ENCODE measurements at regions not wholly inside any gene's neighbourhood (a gene's known extent, or its start where the extent isn't known, plus 50 kb on each side); places are given as distances from the start of the nearest gene placed in this dataset.

DNA sequence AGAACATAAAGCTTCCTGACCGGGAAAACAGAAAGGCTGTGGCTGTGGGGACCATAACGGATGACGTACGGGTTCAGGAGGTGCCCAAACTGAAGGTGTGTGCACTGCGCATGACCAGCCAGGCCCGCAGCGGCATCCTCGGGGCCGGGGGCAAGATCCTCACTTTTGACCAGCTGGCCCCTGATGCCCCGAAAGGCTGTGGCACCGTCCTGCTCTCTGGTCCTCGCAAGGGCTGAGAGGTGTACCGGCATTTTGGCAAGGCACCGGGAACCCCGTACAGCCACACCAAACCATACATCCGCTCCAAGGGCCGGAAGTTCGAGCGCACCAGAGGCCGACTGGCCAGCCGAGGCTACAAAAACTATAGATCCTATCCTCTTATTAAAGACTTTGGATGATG, 179.3 kb downstream of the PTN start:
- Histone ChIP-seq H3K4me3 (ENCODE audit: low read depth in 1 of 3, low read length in 3 of 3) (no peak overlapping the region), H3K27me3 (ENCODE audit: control insufficient read depth in 4 of 4, insufficient read depth in 4 of 4, low read length in 3 of 4) (peaks cover 0 to 3% (median 0%) of the 10 kb centered on the region in 4 donors), H3K36me3 (ENCODE audit: control insufficient read depth in 4 of 4, insufficient read depth in 3 of 4, low read depth in 1 of 4, low read length in 3 of 4) (no peaks in the 10 kb centered on the region), H3K4me1 (ENCODE audit: control insufficient read depth in 4 of 4, insufficient read depth in 4 of 4, low read length in 3 of 4) (no peaks in the 10 kb centered on the region), H3K9ac (ENCODE audit: low read depth in 1 of 2, low read length in 2 of 2) (no peak overlapping the region), H3K27ac (ENCODE audit: low read depth in 1 of 2, low read length in 2 of 2) (no peak overlapping the region), H3K9me3 (ENCODE audit: control insufficient read depth in 4 of 4, low read length in 3 of 4) (no peaks in the 10 kb centered on the region)
- TF ChIP-seq RXRA (IDR thresholded peaks at IDR 0.05) = no peak
- TF ChIP-seq, protein P1, sequence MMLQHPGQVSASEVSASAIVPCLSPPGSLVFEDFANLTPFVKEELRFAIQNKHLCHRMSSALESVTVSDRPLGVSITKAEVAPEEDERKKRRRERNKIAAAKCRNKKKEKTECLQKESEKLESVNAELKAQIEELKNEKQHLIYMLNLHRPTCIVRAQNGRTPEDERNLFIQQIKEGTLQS (IDR thresholded peaks at IDR 0.05) = no peak
- TF ChIP-seq YY1 (IDR thresholded peaks at IDR 0.05) = no peak
- TF ChIP-seq JUND (IDR thresholded peaks at IDR 0.05) = no peak
- no peak for TF ChIP-seq FOXA2 (IDR thresholded peaks at IDR 0.05)
- TF ChIP-seq, protein P2, sequence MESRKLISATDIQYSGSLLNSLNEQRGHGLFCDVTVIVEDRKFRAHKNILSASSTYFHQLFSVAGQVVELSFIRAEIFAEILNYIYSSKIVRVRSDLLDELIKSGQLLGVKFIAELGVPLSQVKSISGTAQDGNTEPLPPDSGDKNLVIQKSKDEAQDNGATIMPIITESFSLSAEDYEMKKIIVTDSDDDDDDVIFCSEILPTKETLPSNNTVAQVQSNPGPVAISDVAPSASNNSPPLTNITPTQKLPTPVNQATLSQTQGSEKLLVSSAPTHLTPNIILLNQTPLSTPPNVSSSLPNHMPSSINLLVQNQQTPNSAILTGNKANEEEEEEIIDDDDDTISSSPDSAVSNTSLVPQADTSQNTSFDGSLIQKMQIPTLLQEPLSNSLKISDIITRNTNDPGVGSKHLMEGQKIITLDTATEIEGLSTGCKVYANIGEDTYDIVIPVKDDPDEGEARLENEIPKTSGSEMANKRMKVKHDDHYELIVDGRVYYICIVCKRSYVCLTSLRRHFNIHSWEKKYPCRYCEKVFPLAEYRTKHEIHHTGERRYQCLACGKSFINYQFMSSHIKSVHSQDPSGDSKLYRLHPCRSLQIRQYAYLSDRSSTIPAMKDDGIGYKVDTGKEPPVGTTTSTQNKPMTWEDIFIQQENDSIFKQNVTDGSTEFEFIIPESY (IDR thresholded peaks at IDR 0.05) = no peak
- TF ChIP-seq GABPA (IDR thresholded peaks at IDR 0.05 in 1 of 2, conservative IDR thresholded peaks at IDR 0.05 in 1 of 2) = no peak
- TF ChIP-seq RAD21 (IDR thresholded peaks at IDR 0.05) = no peak
- TF ChIP-seq SP1 (IDR thresholded peaks at IDR 0.05) = no peak
- TF ChIP-seq HNF4G (IDR thresholded peaks at IDR 0.05) = no peak
- no peak for TF ChIP-seq TAF1 (conservative IDR thresholded peaks at IDR 0.05)
- TF ChIP-seq NR2F2 (IDR thresholded peaks at IDR 0.05) = no peak
- TF ChIP-seq EGR1 (IDR thresholded peaks at IDR 0.05; ENCODE audit: low read depth in 2 of 2) = no peak
- WGBS = 94% methylated on average over 21 of the region's 21 CpGs
- no peak for DNase-seq (ENCODE audit: low spot score)

DNA sequence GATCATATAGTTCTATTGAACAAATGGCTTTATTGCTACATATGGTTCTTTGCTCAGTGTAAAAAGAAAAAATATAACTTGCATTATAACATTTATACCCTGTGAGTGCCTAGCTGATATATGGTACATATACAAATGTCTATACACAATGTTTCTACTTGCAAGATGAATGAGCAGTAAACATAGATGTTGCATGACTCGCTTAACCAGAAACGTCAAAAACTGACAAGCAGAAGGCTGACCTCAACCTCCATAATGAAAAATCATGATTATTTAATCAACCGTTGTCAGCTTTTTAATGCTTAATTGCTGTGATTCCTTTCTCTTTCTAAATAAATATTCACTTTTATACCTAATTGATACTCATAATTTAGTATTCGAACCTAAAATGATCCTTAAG, 183.3 kb downstream of the PTN start:
- Histone ChIP-seq H3K9me3 (ENCODE audit: control insufficient read depth in 4 of 4, low read length in 3 of 4) (no peaks in the 10 kb centered on the region), H3K27ac (ENCODE audit: low read depth in 1 of 2, low read length in 2 of 2) (no peak overlapping the region), H3K4me3 (ENCODE audit: low read depth in 1 of 3, low read length in 3 of 3) (no peak overlapping the region), H3K4me1 (ENCODE audit: control insufficient read depth in 4 of 4, insufficient read depth in 4 of 4, low read length in 3 of 4) (no peaks in the 10 kb centered on the region), H3K27me3 (ENCODE audit: control insufficient read depth in 4 of 4, insufficient read depth in 4 of 4, low read length in 3 of 4) (peaks cover 0 to under 1% (median 0%) of the 10 kb centered on the region in 4 donors), H3K9ac (ENCODE audit: low read depth in 1 of 2, low read length in 2 of 2) (no peak overlapping the region), H3K36me3 (ENCODE audit: control insufficient read depth in 4 of 4, insufficient read depth in 3 of 4, low read depth in 1 of 4, low read length in 3 of 4) (no peaks in the 10 kb centered on the region)
- WGBS = 73% methylated on average over 4 of the region's 4 CpGs
- TF ChIP-seq, protein P3, sequence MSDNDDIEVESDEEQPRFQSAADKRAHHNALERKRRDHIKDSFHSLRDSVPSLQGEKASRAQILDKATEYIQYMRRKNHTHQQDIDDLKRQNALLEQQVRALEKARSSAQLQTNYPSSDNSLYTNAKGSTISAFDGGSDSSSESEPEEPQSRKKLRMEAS (IDR thresholded peaks at IDR 0.05) = no peak
- no peak for TF ChIP-seq SP1 (IDR thresholded peaks at IDR 0.05)
- no peak for TF ChIP-seq NR2F2 (IDR thresholded peaks at IDR 0.05)
- TF ChIP-seq EGR1 (IDR thresholded peaks at IDR 0.05; ENCODE audit: low read depth in 2 of 2) = no peak
- TF ChIP-seq, protein P4, sequence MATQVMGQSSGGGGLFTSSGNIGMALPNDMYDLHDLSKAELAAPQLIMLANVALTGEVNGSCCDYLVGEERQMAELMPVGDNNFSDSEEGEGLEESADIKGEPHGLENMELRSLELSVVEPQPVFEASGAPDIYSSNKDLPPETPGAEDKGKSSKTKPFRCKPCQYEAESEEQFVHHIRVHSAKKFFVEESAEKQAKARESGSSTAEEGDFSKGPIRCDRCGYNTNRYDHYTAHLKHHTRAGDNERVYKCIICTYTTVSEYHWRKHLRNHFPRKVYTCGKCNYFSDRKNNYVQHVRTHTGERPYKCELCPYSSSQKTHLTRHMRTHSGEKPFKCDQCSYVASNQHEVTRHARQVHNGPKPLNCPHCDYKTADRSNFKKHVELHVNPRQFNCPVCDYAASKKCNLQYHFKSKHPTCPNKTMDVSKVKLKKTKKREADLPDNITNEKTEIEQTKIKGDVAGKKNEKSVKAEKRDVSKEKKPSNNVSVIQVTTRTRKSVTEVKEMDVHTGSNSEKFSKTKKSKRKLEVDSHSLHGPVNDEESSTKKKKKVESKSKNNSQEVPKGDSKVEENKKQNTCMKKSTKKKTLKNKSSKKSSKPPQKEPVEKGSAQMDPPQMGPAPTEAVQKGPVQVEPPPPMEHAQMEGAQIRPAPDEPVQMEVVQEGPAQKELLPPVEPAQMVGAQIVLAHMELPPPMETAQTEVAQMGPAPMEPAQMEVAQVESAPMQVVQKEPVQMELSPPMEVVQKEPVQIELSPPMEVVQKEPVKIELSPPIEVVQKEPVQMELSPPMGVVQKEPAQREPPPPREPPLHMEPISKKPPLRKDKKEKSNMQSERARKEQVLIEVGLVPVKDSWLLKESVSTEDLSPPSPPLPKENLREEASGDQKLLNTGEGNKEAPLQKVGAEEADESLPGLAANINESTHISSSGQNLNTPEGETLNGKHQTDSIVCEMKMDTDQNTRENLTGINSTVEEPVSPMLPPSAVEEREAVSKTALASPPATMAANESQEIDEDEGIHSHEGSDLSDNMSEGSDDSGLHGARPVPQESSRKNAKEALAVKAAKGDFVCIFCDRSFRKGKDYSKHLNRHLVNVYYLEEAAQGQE (IDR thresholded peaks at IDR 0.05) = no peak
- no peak for TF ChIP-seq HNF4A (conservative IDR thresholded peaks at IDR 0.05)
- TF ChIP-seq FOXA2 (IDR thresholded peaks at IDR 0.05) = no peak
- DNase-seq (ENCODE audit: low spot score) = no peak

Measured in liver (tissue), 7 donors.